GM23338 (cell line): ENCODE measurements at regions not wholly inside any gene's neighbourhood (a gene's known extent, or its start where the extent isn't known, plus 50 kb on each side); places are given as distances from the start of the nearest gene placed in this dataset.

Experiments
- ATAC-seq: fragments of 200-7000 bp; cut with Tn5 transposase; 3 replicates; pipeline ENCODE4 v1.9.1; 2020
- DNase-seq: peaks from one replicate; pipeline ENCODE4 v3.0.0-alpha.2; 2015; ENCODE audit warnings: low spot score
- H2AFZ ChIP-seq: fragments of 200-600 bp; sonication (generic); 2 replicates; pipeline ENCODE4 v1.8.0; 2016; ENCODE audit warnings: antibody characterized with exemption, mild to moderate bottlenecking, moderate library complexity
- H3F3A ChIP-seq: fragments of 200-600 bp; sonication (generic); replicated peaks from 2 replicates; pipeline ENCODE4 v1.8.0; 2017; ENCODE audit warnings: antibody characterized with exemption, mixed run types, low read depth
- H3K27ac ChIP-seq: fragments of 200-600 bp; sonication (generic); 2 replicates; pipeline ENCODE4 v1.6.1; 2016; ENCODE audit warnings: low read depth
- H3K27me3 ChIP-seq: fragments of 200-600 bp; sonication (generic); 2 replicates; pipeline ENCODE4 v1.8.0; 2016; ENCODE audit warnings: mild to moderate bottlenecking, mixed run types, moderate library complexity; ENCODE audit not compliant: insufficient read depth
- H3K36me3 ChIP-seq: fragments of 200-600 bp; sonication (generic); 2 replicates; pipeline ENCODE4 v1.8.0; 2016; ENCODE audit warnings: mild to moderate bottlenecking; ENCODE audit not compliant: insufficient read depth
- H3K4me1 ChIP-seq: fragments of 200-600 bp; sonication (generic); 2 replicates; pipeline ENCODE4 v1.8.0; 2016; ENCODE audit warnings: mild to moderate bottlenecking, moderate library complexity; ENCODE audit not compliant: insufficient read depth
- H3K4me2 ChIP-seq: fragments of 200-600 bp; sonication (generic); 2 replicates; pipeline ENCODE4 v1.7.1; 2017; ENCODE audit warnings: mixed run types
- H3K4me3 ChIP-seq: fragments of 200-600 bp; sonication (generic); 2 replicates; pipeline ENCODE4 v1.6.1; 2016; ENCODE audit warnings: mixed run types
- H3K79me2 ChIP-seq: fragments of 200-600 bp; sonication (generic); replicated peaks from 2 replicates; pipeline ENCODE4 v1.8.0; 2017; ENCODE audit warnings: mild to moderate bottlenecking; ENCODE audit not compliant: insufficient read depth
- H3K9me2 ChIP-seq: fragments of 200-600 bp; sonication (generic); 2 replicates; pipeline ENCODE4 v1.8.0; 2017; ENCODE audit not compliant: insufficient read depth
- H4K20me1 ChIP-seq: fragments of 200-600 bp; sonication (generic); replicated peaks from 2 replicates; pipeline ENCODE4 v1.8.0; 2017; ENCODE audit warnings: mild to moderate bottlenecking; ENCODE audit not compliant: insufficient read depth
- H3K27ac Mint-ChIP-seq: 2 replicates; pipeline ENCODE4 v1.8.0; 2020; ENCODE audit warnings: inconsistent platforms, mild to moderate bottlenecking, moderate library complexity, mixed read lengths
- H3K27me3 Mint-ChIP-seq: 3 replicates; pipeline ENCODE4 v1.8.0; 2022; ENCODE audit warnings: low read depth, mild to moderate bottlenecking, moderate library complexity, mixed read lengths, inconsistent platforms; ENCODE audit not compliant: insufficient read depth, poor library complexity
- H3K36me3 Mint-ChIP-seq: 3 replicates; pipeline ENCODE4 v1.8.0; 2021; ENCODE audit warnings: low read depth, mild to moderate bottlenecking, inconsistent platforms, moderate library complexity, mixed read lengths
- H3K4me1 Mint-ChIP-seq: 3 replicates; pipeline ENCODE4 v1.8.0; 2020; ENCODE audit warnings: mild to moderate bottlenecking, inconsistent platforms, mixed read lengths
- H3K4me3 Mint-ChIP-seq: 3 replicates; pipeline ENCODE4 v1.8.0; 2021; ENCODE audit warnings: moderate library complexity, mild to moderate bottlenecking, inconsistent platforms, mixed read lengths
- H3K9me3 Mint-ChIP-seq: 3 replicates; pipeline ENCODE4 v1.8.0; 2020; ENCODE audit warnings: moderate library complexity, mild to moderate bottlenecking, inconsistent platforms, mixed read lengths
- EZH2 ChIP-seq: fragments of 200-600 bp; sonication (generic); IDR thresholded peaks from one replicate; pipeline ENCODE4 v1.8.0; 2017; ENCODE audit warnings: antibody characterized with exemption, mild to moderate bottlenecking, low read depth; ENCODE audit not compliant: unreplicated experiment
- EZH2phosphoT487 ChIP-seq: fragments of 200-600 bp; sonication (generic); IDR thresholded peaks from one replicate; pipeline ENCODE4 v1.8.1; 2018; ENCODE audit warnings: antibody characterized with exemption; ENCODE audit not compliant: unreplicated experiment
- NANOG ChIP-seq: IDR thresholded peaks from 2 replicates; pipeline ENCODE4 v1.6.1; 2016; ENCODE audit warnings: antibody characterized with exemption, borderline replicate concordance
- STAT1 ChIP-seq: IDR thresholded peaks from one replicate; pipeline ENCODE4 v1.6.1; 2016; ENCODE audit warnings: antibody characterized with exemption; ENCODE audit not compliant: unreplicated experiment
- ZNF114 ChIP-seq: fragments of 250-450 bp; sonication (Bioruptor Pico); IDR thresholded peaks from 2 replicates; pipeline ENCODE4 v1.5.0; 2020; ENCODE audit warnings: mild to moderate bottlenecking, moderate library complexity
- TF ChIP-seq, protein P1 (sequence below): IDR thresholded peaks from 2 replicates; pipeline ENCODE4 v1.6.1; 2016; ENCODE audit warnings: antibody characterized with exemption
- TF ChIP-seq, protein P2 (sequence below), 2 experiments: fragments of 200-600 bp in 1 of 2; sonication (generic) in 1 of 2; conservative IDR thresholded peaks; 2 replicates each; pipeline versions ENCODE4 v1.5.1 to v1.6.1; 2016 to 2017; ENCODE audit warnings: antibody characterized with exemption in 2 of 2, low read depth in 2 of 2, mild to moderate bottlenecking in 2 of 2, moderate library complexity in 1 of 2
- TF ChIP-seq, protein P3 (sequence below): IDR thresholded peaks from one replicate; pipeline ENCODE4 v1.6.1; 2018; ENCODE audit warnings: antibody characterized with exemption; ENCODE audit not compliant: unreplicated experiment
- TF ChIP-seq, protein P4 (sequence below): fragments of 250-450 bp; sonication (Bioruptor Pico); IDR thresholded peaks from 2 replicates; pipeline ENCODE4 v1.5.0; 2020; ENCODE audit warnings: mild to moderate bottlenecking, moderate library complexity

DNA sequence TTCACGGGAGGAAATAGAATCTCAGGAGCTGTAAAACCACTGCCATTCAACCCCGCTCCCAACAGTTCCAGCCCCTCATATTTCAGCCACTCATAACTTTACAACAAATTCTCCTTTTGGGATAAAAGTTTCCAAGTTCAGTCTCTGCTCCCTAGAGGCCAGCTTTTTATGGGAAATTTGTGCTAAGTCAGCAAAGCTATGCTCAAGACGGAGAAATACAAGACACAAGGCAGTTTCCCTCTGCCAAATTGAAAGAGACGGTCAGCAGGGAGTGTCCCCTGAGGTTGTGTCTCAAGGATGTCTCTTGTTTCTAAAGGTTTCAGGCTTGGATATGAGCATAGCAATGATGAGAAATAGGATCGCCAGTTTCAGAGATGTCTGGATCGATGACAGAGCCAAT lies 608.6 kb downstream of the CCDC171 start:
- H3K4me1 ChIP-seq = no peaks in the 10 kb centered on the region
- TF ChIP-seq STAT1 (no peak), ZNF114 (CRISPR knock-in tag) (no peak), EZH2phosphoT487 (no peak), NANOG (no peak), EZH2 (no peak)
- TF ChIP-seq, protein P1, sequence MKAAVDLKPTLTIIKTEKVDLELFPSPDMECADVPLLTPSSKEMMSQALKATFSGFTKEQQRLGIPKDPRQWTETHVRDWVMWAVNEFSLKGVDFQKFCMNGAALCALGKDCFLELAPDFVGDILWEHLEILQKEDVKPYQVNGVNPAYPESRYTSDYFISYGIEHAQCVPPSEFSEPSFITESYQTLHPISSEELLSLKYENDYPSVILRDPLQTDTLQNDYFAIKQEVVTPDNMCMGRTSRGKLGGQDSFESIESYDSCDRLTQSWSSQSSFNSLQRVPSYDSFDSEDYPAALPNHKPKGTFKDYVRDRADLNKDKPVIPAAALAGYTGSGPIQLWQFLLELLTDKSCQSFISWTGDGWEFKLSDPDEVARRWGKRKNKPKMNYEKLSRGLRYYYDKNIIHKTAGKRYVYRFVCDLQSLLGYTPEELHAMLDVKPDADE = no peak
- TF ChIP-seq, protein P2, sequence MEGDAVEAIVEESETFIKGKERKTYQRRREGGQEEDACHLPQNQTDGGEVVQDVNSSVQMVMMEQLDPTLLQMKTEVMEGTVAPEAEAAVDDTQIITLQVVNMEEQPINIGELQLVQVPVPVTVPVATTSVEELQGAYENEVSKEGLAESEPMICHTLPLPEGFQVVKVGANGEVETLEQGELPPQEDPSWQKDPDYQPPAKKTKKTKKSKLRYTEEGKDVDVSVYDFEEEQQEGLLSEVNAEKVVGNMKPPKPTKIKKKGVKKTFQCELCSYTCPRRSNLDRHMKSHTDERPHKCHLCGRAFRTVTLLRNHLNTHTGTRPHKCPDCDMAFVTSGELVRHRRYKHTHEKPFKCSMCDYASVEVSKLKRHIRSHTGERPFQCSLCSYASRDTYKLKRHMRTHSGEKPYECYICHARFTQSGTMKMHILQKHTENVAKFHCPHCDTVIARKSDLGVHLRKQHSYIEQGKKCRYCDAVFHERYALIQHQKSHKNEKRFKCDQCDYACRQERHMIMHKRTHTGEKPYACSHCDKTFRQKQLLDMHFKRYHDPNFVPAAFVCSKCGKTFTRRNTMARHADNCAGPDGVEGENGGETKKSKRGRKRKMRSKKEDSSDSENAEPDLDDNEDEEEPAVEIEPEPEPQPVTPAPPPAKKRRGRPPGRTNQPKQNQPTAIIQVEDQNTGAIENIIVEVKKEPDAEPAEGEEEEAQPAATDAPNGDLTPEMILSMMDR (conservative IDR thresholded peaks at IDR 0.05; ENCODE audit: low read depth in 2 of 2) = no peak
- TF ChIP-seq, protein P3, sequence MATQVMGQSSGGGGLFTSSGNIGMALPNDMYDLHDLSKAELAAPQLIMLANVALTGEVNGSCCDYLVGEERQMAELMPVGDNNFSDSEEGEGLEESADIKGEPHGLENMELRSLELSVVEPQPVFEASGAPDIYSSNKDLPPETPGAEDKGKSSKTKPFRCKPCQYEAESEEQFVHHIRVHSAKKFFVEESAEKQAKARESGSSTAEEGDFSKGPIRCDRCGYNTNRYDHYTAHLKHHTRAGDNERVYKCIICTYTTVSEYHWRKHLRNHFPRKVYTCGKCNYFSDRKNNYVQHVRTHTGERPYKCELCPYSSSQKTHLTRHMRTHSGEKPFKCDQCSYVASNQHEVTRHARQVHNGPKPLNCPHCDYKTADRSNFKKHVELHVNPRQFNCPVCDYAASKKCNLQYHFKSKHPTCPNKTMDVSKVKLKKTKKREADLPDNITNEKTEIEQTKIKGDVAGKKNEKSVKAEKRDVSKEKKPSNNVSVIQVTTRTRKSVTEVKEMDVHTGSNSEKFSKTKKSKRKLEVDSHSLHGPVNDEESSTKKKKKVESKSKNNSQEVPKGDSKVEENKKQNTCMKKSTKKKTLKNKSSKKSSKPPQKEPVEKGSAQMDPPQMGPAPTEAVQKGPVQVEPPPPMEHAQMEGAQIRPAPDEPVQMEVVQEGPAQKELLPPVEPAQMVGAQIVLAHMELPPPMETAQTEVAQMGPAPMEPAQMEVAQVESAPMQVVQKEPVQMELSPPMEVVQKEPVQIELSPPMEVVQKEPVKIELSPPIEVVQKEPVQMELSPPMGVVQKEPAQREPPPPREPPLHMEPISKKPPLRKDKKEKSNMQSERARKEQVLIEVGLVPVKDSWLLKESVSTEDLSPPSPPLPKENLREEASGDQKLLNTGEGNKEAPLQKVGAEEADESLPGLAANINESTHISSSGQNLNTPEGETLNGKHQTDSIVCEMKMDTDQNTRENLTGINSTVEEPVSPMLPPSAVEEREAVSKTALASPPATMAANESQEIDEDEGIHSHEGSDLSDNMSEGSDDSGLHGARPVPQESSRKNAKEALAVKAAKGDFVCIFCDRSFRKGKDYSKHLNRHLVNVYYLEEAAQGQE = no peak
- TF ChIP-seq, protein P4, sequence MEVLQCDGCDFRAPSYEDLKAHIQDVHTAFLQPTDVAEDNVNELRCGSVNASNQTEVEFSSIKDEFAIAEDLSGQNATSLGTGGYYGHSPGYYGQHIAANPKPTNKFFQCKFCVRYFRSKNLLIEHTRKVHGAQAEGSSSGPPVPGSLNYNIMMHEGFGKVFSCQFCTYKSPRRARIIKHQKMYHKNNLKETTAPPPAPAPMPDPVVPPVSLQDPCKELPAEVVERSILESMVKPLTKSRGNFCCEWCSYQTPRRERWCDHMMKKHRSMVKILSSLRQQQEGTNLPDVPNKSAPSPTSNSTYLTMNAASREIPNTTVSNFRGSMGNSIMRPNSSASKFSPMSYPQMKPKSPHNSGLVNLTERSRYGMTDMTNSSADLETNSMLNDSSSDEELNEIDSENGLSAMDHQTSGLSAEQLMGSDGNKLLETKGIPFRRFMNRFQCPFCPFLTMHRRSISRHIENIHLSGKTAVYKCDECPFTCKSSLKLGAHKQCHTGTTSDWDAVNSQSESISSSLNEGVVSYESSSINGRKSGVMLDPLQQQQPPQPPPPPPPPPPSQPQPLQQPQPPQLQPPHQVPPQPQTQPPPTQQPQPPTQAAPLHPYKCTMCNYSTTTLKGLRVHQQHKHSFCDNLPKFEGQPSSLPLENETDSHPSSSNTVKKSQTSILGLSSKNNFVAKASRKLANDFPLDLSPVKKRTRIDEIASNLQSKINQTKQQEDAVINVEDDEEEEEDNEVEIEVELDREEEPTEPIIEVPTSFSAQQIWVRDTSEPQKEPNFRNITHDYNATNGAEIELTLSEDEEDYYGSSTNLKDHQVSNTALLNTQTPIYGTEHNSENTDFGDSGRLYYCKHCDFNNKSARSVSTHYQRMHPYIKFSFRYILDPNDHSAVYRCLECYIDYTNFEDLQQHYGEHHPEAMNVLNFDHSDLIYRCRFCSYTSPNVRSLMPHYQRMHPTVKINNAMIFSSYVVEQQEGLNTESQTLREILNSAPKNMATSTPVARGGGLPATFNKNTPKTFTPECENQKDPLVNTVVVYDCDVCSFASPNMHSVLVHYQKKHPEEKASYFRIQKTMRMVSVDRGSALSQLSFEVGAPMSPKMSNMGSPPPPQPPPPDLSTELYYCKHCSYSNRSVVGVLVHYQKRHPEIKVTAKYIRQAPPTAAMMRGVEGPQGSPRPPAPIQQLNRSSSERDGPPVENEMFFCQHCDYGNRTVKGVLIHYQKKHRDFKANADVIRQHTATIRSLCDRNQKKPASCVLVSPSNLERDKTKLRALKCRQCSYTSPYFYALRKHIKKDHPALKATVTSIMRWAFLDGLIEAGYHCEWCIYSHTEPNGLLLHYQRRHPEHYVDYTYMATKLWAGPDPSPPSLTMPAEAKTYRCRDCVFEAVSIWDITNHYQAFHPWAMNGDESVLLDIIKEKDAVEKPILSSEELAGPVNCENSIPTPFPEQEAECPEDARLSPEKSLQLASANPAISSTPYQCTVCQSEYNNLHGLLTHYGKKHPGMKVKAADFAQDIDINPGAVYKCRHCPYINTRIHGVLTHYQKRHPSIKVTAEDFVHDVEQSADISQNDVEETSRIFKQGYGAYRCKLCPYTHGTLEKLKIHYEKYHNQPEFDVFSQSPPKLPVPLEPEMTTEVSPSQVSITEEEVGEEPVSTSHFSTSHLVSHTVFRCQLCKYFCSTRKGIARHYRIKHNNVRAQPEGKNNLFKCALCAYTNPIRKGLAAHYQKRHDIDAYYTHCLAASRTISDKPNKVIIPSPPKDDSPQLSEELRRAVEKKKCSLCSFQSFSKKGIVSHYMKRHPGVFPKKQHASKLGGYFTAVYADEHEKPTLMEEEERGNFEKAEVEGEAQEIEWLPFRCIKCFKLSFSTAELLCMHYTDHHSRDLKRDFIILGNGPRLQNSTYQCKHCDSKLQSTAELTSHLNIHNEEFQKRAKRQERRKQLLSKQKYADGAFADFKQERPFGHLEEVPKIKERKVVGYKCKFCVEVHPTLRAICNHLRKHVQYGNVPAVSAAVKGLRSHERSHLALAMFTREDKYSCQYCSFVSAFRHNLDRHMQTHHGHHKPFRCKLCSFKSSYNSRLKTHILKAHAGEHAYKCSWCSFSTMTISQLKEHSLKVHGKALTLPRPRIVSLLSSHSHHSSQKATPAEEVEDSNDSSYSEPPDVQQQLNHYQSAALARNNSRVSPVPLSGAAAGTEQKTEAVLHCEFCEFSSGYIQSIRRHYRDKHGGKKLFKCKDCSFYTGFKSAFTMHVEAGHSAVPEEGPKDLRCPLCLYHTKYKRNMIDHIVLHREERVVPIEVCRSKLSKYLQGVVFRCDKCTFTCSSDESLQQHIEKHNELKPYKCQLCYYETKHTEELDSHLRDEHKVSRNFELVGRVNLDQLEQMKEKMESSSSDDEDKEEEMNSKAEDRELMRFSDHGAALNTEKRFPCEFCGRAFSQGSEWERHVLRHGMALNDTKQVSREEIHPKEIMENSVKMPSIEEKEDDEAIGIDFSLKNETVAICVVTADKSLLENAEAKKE (CRISPR knock-in tag) = no peak
- Mint-ChIP-seq H3K4me3 (no peak overlapping the region), H3K27me3 (no peaks in the 10 kb centered on the region), H3K36me3 (no peaks in the 10 kb centered on the region), H3K9me3 (no peaks in the 10 kb centered on the region), H3K27ac (no peak overlapping the region), H3K4me1 (peaks cover 8% of the 10 kb centered on the region)
- H3K9me2 ChIP-seq = peaks cover 33% of the 10 kb centered on the region; the same call in 1 of the 2 replicates
- H3K79me2 ChIP-seq = no peaks in the 10 kb centered on the region
- ATAC-seq (no peak), DNase-seq (no peak)
- H3F3A ChIP-seq = no peaks in the 10 kb centered on the region
- no peaks in the 10 kb centered on the region for H4K20me1 ChIP-seq
- H3K36me3 ChIP-seq = no peaks in the 10 kb centered on the region
- H3K4me3 ChIP-seq = no peak overlapping the region
- H3K27me3 ChIP-seq = no peaks in the 10 kb centered on the region
- H3K4me2 ChIP-seq = no peak overlapping the region
- no peak overlapping the region for H3K27ac ChIP-seq
- no peak overlapping the region for H2AFZ ChIP-seq
